ENCODE measurements at regions not wholly inside any gene's neighbourhood (a gene's known extent, or its start where the extent isn't known, plus 50 kb on each side); places are given as distances from the start of the nearest gene placed in this dataset.

DNA sequence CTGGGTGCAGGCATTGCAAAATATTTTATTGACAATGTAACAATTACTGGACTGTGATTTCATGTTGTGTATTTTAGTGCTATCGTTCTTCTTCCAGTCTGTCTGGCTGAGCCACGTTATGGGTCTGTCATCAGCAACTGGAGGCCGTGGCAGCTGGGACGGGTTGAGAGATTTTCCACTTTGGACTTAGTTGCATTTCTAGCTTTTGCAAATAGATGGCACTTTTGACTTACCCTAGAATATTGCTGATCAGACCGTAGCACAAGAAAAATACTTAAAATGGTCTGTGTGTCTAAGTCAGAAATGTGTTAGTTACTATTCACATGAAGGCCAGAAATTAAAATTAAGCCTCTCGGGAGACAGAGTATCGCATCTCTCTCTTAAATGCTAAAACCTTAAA is 211.1 kb downstream of the TEX29 start:
- TF ChIP-seq, protein P1, sequence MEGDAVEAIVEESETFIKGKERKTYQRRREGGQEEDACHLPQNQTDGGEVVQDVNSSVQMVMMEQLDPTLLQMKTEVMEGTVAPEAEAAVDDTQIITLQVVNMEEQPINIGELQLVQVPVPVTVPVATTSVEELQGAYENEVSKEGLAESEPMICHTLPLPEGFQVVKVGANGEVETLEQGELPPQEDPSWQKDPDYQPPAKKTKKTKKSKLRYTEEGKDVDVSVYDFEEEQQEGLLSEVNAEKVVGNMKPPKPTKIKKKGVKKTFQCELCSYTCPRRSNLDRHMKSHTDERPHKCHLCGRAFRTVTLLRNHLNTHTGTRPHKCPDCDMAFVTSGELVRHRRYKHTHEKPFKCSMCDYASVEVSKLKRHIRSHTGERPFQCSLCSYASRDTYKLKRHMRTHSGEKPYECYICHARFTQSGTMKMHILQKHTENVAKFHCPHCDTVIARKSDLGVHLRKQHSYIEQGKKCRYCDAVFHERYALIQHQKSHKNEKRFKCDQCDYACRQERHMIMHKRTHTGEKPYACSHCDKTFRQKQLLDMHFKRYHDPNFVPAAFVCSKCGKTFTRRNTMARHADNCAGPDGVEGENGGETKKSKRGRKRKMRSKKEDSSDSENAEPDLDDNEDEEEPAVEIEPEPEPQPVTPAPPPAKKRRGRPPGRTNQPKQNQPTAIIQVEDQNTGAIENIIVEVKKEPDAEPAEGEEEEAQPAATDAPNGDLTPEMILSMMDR (IDR thresholded peaks at IDR 0.05; ENCODE audit: insufficient read depth, low read depth, low read length), result no peak
- TF ChIP-seq EZH2 (IDR thresholded peaks at IDR 0.05; ENCODE audit: insufficient read depth, low read length), result no peak
